IMR-90 (cell line): ENCODE measurements at regions not wholly inside any gene's neighbourhood (a gene's known extent, or its start where the extent isn't known, plus 50 kb on each side); places are given as distances from the start of the nearest gene placed in this dataset.

Source experiments
- ATAC-seq: fragments of 200-7000 bp; cut with Tn5 transposase; 2 replicates; pipeline ENCODE4 v1.9.1; 2020; ENCODE audit warnings: low read depth, mild to moderate bottlenecking, moderate library complexity
- BruUV-seq: library from RNA; stranded (reverse); fragments of 400-500 nt; replicated peaks from 2 replicates; lab custom pipeline; 2021; lab: Mats Ljungman, UMichigan
- CTCF ChIA-PET: fragments of 300-600 bp; formaldehyde crosslinking; extraction: SDS; loops from one replicate; lab custom pipeline; 2021; ENCODE audit warnings: antibody characterized with exemption; lab: Yijun Ruan, JAX
- POLR2A ChIA-PET: fragments of 300-600 bp; sonication (Branson Sonifier 250); formaldehyde crosslinking; loops from one replicate; lab custom pipeline; 2022; ENCODE audit warnings: antibody characterized with exemption; ENCODE audit not compliant: unreplicated experiment; lab: Charles Lee
- DNase-seq: peaks from one replicate; pipeline ENCODE4 v3.0.0; 2013
- H2AFZ ChIP-seq: replicated peaks from 2 replicates; pipeline ENCODE3; 2013; ENCODE audit warnings: low read length, mild to moderate bottlenecking; ENCODE audit not compliant: poor library complexity
- H2AK5ac ChIP-seq: 2 replicates; pipeline ENCODE4 v1.6.1; 2013; ENCODE audit warnings: low read depth, low read length, inconsistent platforms
- H2AK9ac ChIP-seq: replicated peaks from 2 replicates; pipeline ENCODE3; 2013; ENCODE audit warnings: mild to moderate bottlenecking, low read depth, low read length, moderate library complexity; ENCODE audit not compliant: poor library complexity
- H2BK120ac ChIP-seq: 2 replicates; pipeline ENCODE4 v1.6.1; 2013; ENCODE audit warnings: low read depth, low read length, inconsistent platforms
- H2BK15ac ChIP-seq: 3 replicates; pipeline ENCODE4 v1.6.1; 2013; ENCODE audit warnings: low read depth, low read length, inconsistent platforms
- H2BK20ac ChIP-seq: 2 replicates; pipeline ENCODE4 v1.6.1; 2013; ENCODE audit warnings: low read depth, mild to moderate bottlenecking, inconsistent platforms, low read length, moderate library complexity
- H2BK5ac ChIP-seq: 2 replicates; pipeline ENCODE4 v1.6.1; 2013; ENCODE audit warnings: mild to moderate bottlenecking, low read depth, low read length, inconsistent platforms; ENCODE audit not compliant: poor library complexity, severe bottlenecking
- H3K14ac ChIP-seq: replicated peaks from 2 replicates; pipeline ENCODE4 v1.6.1; 2013; ENCODE audit warnings: low read depth, low read length, inconsistent platforms
- H3K18ac ChIP-seq: 2 replicates; pipeline ENCODE4 v1.6.1; 2013; ENCODE audit warnings: low read depth, low read length, control low read depth
- H3K23ac ChIP-seq: 2 replicates; pipeline ENCODE4 v1.6.1; 2013; ENCODE audit warnings: low read depth, low read length, inconsistent platforms
- H3K27ac ChIP-seq: 2 replicates; pipeline ENCODE4 v1.5.1; 2013; ENCODE audit warnings: mild to moderate bottlenecking, control low read depth, low read length; ENCODE audit not compliant: insufficient read depth
- H3K27me3 ChIP-seq: 2 replicates; pipeline ENCODE4 v1.6.1; 2013; ENCODE audit warnings: low read length; ENCODE audit not compliant: control insufficient read depth, insufficient read depth
- H3K36me3 ChIP-seq: 2 replicates; pipeline ENCODE4 v1.6.1; 2013; ENCODE audit warnings: low read length, mixed read lengths; ENCODE audit not compliant: control insufficient read depth, insufficient read depth
- H3K4ac ChIP-seq: 2 replicates; pipeline ENCODE4 v1.6.1; 2013; ENCODE audit warnings: low read depth, low read length, inconsistent platforms
- H3K4me1 ChIP-seq: 2 replicates; pipeline ENCODE4 v1.6.1; 2013; ENCODE audit warnings: low read length, mixed read lengths; ENCODE audit not compliant: control insufficient read depth, insufficient read depth
- H3K4me2 ChIP-seq: 2 replicates; pipeline ENCODE4 v1.6.1; 2013; ENCODE audit warnings: low read depth, mild to moderate bottlenecking, control low read depth, low read length, moderate library complexity
- H3K4me3 ChIP-seq: 2 replicates; pipeline ENCODE4 v1.5.1; 2013; ENCODE audit warnings: low read depth, mild to moderate bottlenecking, control low read depth, low read length, moderate library complexity; ENCODE audit not compliant: insufficient read depth
- H3K56ac ChIP-seq: 2 replicates; pipeline ENCODE4 v1.6.1; 2013; ENCODE audit warnings: low read length, inconsistent platforms; ENCODE audit not compliant: insufficient read depth; ENCODE audit errors: extremely low read depth
- H3K79me1 ChIP-seq, 2 experiments: 2 replicates each; pipeline ENCODE4 v1.6.1; 2013; ENCODE audit warnings: low read length in 2 of 2, inconsistent platforms in 1 of 2, low read depth in 1 of 2
- H3K9ac ChIP-seq: 2 replicates; pipeline ENCODE4 v1.6.1; 2013; ENCODE audit warnings: low read depth, low read length, control low read depth
- H3K9me1 ChIP-seq: 2 replicates; pipeline ENCODE4 v1.6.1; 2013; ENCODE audit warnings: low read length, inconsistent platforms; ENCODE audit not compliant: insufficient read depth
- H3K9me3 ChIP-seq: 2 replicates; pipeline ENCODE4 v1.6.1; 2013; ENCODE audit warnings: low read length; ENCODE audit not compliant: control insufficient read depth, insufficient read depth
- H4K20me1 ChIP-seq: 2 replicates; pipeline ENCODE4 v1.6.1; 2013; ENCODE audit warnings: low read length, inconsistent platforms; ENCODE audit not compliant: insufficient read depth
- H4K5ac ChIP-seq: 2 replicates; pipeline ENCODE4 v1.6.1; 2013; ENCODE audit warnings: mild to moderate bottlenecking, low read depth, low read length, control low read depth
- H4K8ac ChIP-seq, 2 experiments: 2 replicates each; pipeline ENCODE4 v1.6.1; 2013; ENCODE audit warnings: low read depth in 2 of 2, low read length in 2 of 2, control low read depth in 1 of 2, inconsistent platforms in 1 of 2
- H4K91ac ChIP-seq: 2 replicates; pipeline ENCODE4 v1.6.1; 2013; ENCODE audit warnings: low read depth, low read length, inconsistent platforms; ENCODE audit not compliant: insufficient read depth
- BHLHE40 ChIP-seq: fragments of 150-350 bp; IDR thresholded peaks from 2 replicates; pipeline ENCODE4 v1.6.1; 2016; ENCODE audit warnings: mild to moderate bottlenecking, low read depth, low read length
- CEBPB ChIP-seq: IDR thresholded peaks from 2 replicates; pipeline ENCODE4 v1.6.1; 2012; ENCODE audit warnings: low read depth, low read length, improper control_type of control experiment
- CTCF ChIP-seq: conservative IDR thresholded peaks from 2 replicates; pipeline ENCODE4 v1.5.1; 2012; ENCODE audit warnings: mild to moderate bottlenecking, low read depth, low read length, improper control_type of control experiment
- FOS ChIP-seq: fragments of 150-350 bp; IDR thresholded peaks from 2 replicates; pipeline ENCODE4 v1.6.1; 2016; ENCODE audit warnings: low read depth, low read length
- MAFK ChIP-seq: IDR thresholded peaks from 2 replicates; pipeline ENCODE4 v1.6.1; 2012; ENCODE audit warnings: low read depth, low read length, improper control_type of control experiment
- MAZ ChIP-seq: IDR thresholded peaks from 2 replicates; pipeline ENCODE4 v1.6.1; 2012; ENCODE audit warnings: low read depth, mild to moderate bottlenecking, low read length, improper control_type of control experiment, moderate library complexity, borderline replicate concordance
- MXI1 ChIP-seq: IDR thresholded peaks from 2 replicates; pipeline ENCODE4 v1.6.1; 2012; ENCODE audit warnings: low read depth, mild to moderate bottlenecking, low read length, moderate library complexity, borderline replicate concordance
- NFE2L2 ChIP-seq: fragments of 150-350 bp; IDR thresholded peaks from 2 replicates; pipeline ENCODE4 v1.6.1; 2016; ENCODE audit warnings: low read depth, mild to moderate bottlenecking, low read length
- RAD21 ChIP-seq: IDR thresholded peaks from 2 replicates; pipeline ENCODE4 v1.6.1; 2012; ENCODE audit warnings: low read length, improper control_type of control experiment
- RCOR1 ChIP-seq: IDR thresholded peaks from 2 replicates; pipeline ENCODE4 v1.6.1; 2012; ENCODE audit warnings: mild to moderate bottlenecking, low read length, improper control_type of control experiment; ENCODE audit not compliant: insufficient replicate concordance
- RFX5 ChIP-seq: IDR thresholded peaks from 2 replicates; pipeline ENCODE4 v1.8.0; 2012; ENCODE audit warnings: low read depth, mild to moderate bottlenecking, low read length, moderate library complexity
- SMC3 ChIP-seq: fragments of 150-350 bp; IDR thresholded peaks from 2 replicates; pipeline ENCODE4 v1.6.1; 2016; ENCODE audit warnings: low read depth, mild to moderate bottlenecking, antibody characterized with exemption, low read length, moderate library complexity
- USF2 ChIP-seq: fragments of 150-350 bp; IDR thresholded peaks from 2 replicates; pipeline ENCODE4 v1.6.1; 2017; ENCODE audit warnings: mild to moderate bottlenecking, antibody characterized with exemption, low read length, low read depth
- WGBS, 2 experiments: methylation state at CpG; one replicate each; pipeline versions ENCODE4 v1.1.5 to v1.1.7; 2013; ENCODE audit warnings: missing lambda C conversion rate in 2 of 2; ENCODE audit not compliant: insufficient read length in 1 of 2; ENCODE audit errors: extremely low coverage in 2 of 2; 5-methylcytosine and 5-hydroxymethylcytosine counted together
- dilution Hi-C: fragments of 300-500 bp; cut with HindIII; formaldehyde crosslinking; loops from one replicate; pipeline ENCODE4 v1.14.3; 2018; ENCODE audit warnings: low sequenced_read_pairs; ENCODE audit not compliant: unreplicated experiment
- in situ Hi-C: fragments of 300-500 bp; cut with MboI; formaldehyde crosslinking; loops from 3 replicates; pipeline ENCODE4 v1.14.3; 2019; ENCODE audit warnings: low sequenced_read_pairs, inconsistent platforms, mixed read lengths
- intact Hi-C: fragments of 100-400 bp; cut with micrococcal nuclease; formaldehyde crosslinking; loops from 2 replicates; pipeline ENCODE4 v1.10.0; 2022
- TF ChIP-seq, protein P1 (sequence below): fragments of 150-350 bp; IDR thresholded peaks from 2 replicates; pipeline ENCODE4 v1.6.1; 2016; ENCODE audit warnings: low read depth, mild to moderate bottlenecking, low read length, moderate library complexity, borderline replicate concordance

- Histone ChIP-seq H4K91ac (no peak overlapping the region), H2BK120ac (no peak overlapping the region), H3K18ac (no peak overlapping the region), H3K79me1 (no peaks in the 10 kb centered on the region), H2AFZ (no peak overlapping the region), H2BK15ac (no peak overlapping the region), H3K36me3 (no peaks in the 10 kb centered on the region), H3K27me3 (peaks cover 50% of the 10 kb centered on the region), H3K23ac (no peak overlapping the region), H3K14ac (no peak overlapping the region), H3K9me1 (no peaks in the 10 kb centered on the region), H3K4me1 (no peaks in the 10 kb centered on the region), H2BK5ac (no peak overlapping the region), H2AK5ac (no peak overlapping the region), H3K4ac (no peak overlapping the region), H2BK20ac (no peak overlapping the region), H3K9ac (no peak overlapping the region), H3K9me3 (no peaks in the 10 kb centered on the region), H3K27ac (no peak overlapping the region), H2AK9ac (no peak overlapping the region), H4K5ac (no peak overlapping the region), H3K4me2 (no peak overlapping the region), H3K56ac (no peak overlapping the region), H4K8ac (no peak overlapping the region), H3K4me3 (no peak overlapping the region), H4K20me1 (peaks cover 2% of the 10 kb centered on the region; the same call in 1 of the 2 replicates)
- 66% methylated on average over 8 of the region's 21 CpGs; no CpG with 5 or more reads in 1 of the 2 experiments for WGBS, 2 experiments
- CTCF ChIA-PET = no interaction called here
- dilution Hi-C loops = no loop called here
- ATAC-seq (no peak), DNase-seq (no peak)
- intact Hi-C loops = no loop called here
- POLR2A ChIA-PET = no interaction called here
- no TSS peak for BruUV-seq
- in situ Hi-C loops = no loop called here
- TF ChIP-seq NFE2L2 = no peak
- TF ChIP-seq RCOR1 = no peak
- no peak for TF ChIP-seq BHLHE40
- no peak for TF ChIP-seq CEBPB
- no peak for TF ChIP-seq SMC3
- TF ChIP-seq CTCF = no peak
- no peak for TF ChIP-seq RFX5
- TF ChIP-seq MAFK = no peak
- TF ChIP-seq, protein P1, sequence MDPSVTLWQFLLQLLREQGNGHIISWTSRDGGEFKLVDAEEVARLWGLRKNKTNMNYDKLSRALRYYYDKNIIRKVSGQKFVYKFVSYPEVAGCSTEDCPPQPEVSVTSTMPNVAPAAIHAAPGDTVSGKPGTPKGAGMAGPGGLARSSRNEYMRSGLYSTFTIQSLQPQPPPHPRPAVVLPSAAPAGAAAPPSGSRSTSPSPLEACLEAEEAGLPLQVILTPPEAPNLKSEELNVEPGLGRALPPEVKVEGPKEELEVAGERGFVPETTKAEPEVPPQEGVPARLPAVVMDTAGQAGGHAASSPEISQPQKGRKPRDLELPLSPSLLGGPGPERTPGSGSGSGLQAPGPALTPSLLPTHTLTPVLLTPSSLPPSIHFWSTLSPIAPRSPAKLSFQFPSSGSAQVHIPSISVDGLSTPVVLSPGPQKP = no peak
- TF ChIP-seq FOS = no peak
- TF ChIP-seq RAD21 = no peak
- no peak for TF ChIP-seq MAZ
- no peak for TF ChIP-seq MXI1
- TF ChIP-seq USF2 = no peak
These were observed 61.1 kb upstream of the UNC5A start for GRCh38 chr5:176748967-176749935.
